ENCODE measurements at regions not wholly inside any gene's neighbourhood (a gene's known extent, or its start where the extent isn't known, plus 50 kb on each side); places are given as distances from the start of the nearest gene placed in this dataset.

DNA sequence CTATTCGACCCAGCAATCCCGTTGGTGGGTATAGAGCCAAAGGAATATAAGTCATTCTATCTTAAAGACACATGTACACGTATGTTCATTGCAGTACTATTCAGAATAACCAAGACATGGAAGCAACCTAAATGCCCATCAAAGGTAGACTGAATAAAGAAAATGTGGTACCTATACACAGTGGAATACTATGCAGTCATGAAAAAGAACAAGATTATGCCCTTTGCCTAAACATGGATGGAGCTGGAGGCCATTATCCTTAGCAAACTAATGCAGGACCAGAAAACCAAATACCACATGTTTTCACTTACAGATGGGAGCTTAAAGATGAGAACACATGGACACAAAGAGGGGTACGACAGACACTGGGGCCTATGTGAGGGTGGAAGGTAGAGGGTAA, 845.3 kb downstream of the TYW1 start:
- intact Hi-C loops (cut with micrococcal nuclease) = no loop called here
- no peaks in the 10 kb centered on the region for H3K4me1 ChIP-seq (ENCODE audit: control insufficient read depth, insufficient read depth, low read length)
- H3K4me3 ChIP-seq (ENCODE audit: low read length) = no peak overlapping the region
- H3K9me3 ChIP-seq (ENCODE audit: control insufficient read depth, insufficient read depth, low read length) = peaks cover 3% of the 10 kb centered on the region
- no peaks in the 10 kb centered on the region for H3K36me3 ChIP-seq (ENCODE audit: control insufficient read depth, insufficient read depth, low read length)
- Mint-ChIP-seq H3K27ac (no peak overlapping the region), H3K4me3 (no peak overlapping the region), H3K36me3 (no peaks in the 10 kb centered on the region), H3K9me3 (peaks cover 3 to 7% of the 10 kb centered on the region in 2 donors), H3K4me1 (no peaks in the 10 kb centered on the region), H3K27me3 (ENCODE audit: low read depth in 2 of 2) (no peaks in the 10 kb centered on the region)
- no peaks in the 10 kb centered on the region for H3K27me3 ChIP-seq (ENCODE audit: control insufficient read depth, insufficient read depth, low read length)
- TF ChIP-seq CTCF (IDR thresholded peaks at IDR 0.05) = no peak
- ATAC-seq = no peak
- H3K27ac ChIP-seq (ENCODE audit: low read length) = no peak overlapping the region
- WGBS (ENCODE audit: insufficient coverage) = 89% methylated on average over 4 of the region's 4 CpGs
- no peak for DNase-seq

GRCh38 chr7:67842571-67842970, 845.9 kb downstream of the TYW1 start:
- Mint-ChIP-seq H3K4me1 (no peaks in the 10 kb centered on the region), H3K27ac (no peak overlapping the region), H3K9me3 (peaks cover 5 to 7% of the 10 kb centered on the region in 2 donors), H3K36me3 (no peaks in the 10 kb centered on the region), H3K27me3 (ENCODE audit: low read depth in 2 of 2) (no peaks in the 10 kb centered on the region), H3K4me3 (no peak overlapping the region)
- Histone ChIP-seq H3K27ac (ENCODE audit: low read length) (no peak overlapping the region), H3K36me3 (ENCODE audit: control insufficient read depth, insufficient read depth, low read length) (no peaks in the 10 kb centered on the region), H3K27me3 (ENCODE audit: control insufficient read depth, insufficient read depth, low read length) (no peaks in the 10 kb centered on the region), H3K9me3 (ENCODE audit: control insufficient read depth, insufficient read depth, low read length) (peaks cover 3% of the 10 kb centered on the region), H3K4me3 (ENCODE audit: low read length) (no peak overlapping the region), H3K4me1 (ENCODE audit: control insufficient read depth, insufficient read depth, low read length) (no peaks in the 10 kb centered on the region)
- no peak for TF ChIP-seq CTCF (IDR thresholded peaks at IDR 0.05)
- DNase-seq (no peak), ATAC-seq (no peak)
- 74% methylated on average over 4 of the region's 4 CpGs for WGBS (ENCODE audit: insufficient coverage)
- intact Hi-C loops (cut with micrococcal nuclease) = no loop called here

DNA sequence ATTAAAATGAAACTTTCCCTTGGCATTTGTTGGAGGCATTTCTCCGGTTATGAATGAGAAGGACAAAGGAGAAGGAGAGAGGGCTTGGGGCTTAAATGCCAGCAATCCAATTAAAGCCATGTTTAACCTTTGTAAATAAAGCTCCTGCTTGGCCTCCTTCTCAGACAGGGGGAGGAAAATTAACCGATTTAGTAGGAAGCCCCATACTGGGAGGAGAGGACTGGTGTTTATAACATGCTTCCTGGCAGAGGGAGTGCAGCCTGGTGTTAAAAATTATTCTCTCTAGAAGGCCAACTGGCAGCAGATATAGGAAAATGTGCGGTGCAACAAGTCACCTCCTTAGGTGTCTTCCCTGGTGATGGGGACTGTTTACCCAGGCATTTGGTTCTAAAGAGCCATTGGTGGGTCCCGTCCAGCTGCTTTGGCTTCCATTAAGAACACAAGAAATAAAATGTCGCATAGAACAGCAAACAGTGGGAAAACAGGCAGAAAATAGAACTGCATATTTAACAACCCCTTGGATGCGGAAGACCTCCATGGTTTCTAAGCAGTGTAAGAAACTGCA, 846.5 kb downstream of the TYW1 start:
- Mint-ChIP-seq H3K9me3 (peaks cover 6 to 7% of the 10 kb centered on the region in 2 donors), H3K4me3 (no peak overlapping the region), H3K4me1 (no peaks in the 10 kb centered on the region), H3K27ac (no peak overlapping the region), H3K36me3 (no peaks in the 10 kb centered on the region), H3K27me3 (ENCODE audit: low read depth in 2 of 2) (no peaks in the 10 kb centered on the region)
- DNase-seq = no peak
- Histone ChIP-seq H3K27ac (ENCODE audit: low read length) (no peak overlapping the region), H3K4me1 (ENCODE audit: control insufficient read depth, insufficient read depth, low read length) (no peaks in the 10 kb centered on the region), H3K27me3 (ENCODE audit: control insufficient read depth, insufficient read depth, low read length) (no peaks in the 10 kb centered on the region), H3K36me3 (ENCODE audit: control insufficient read depth, insufficient read depth, low read length) (no peaks in the 10 kb centered on the region), H3K9me3 (ENCODE audit: control insufficient read depth, insufficient read depth, low read length) (peaks cover 3% of the 10 kb centered on the region), H3K4me3 (ENCODE audit: low read length) (no peak overlapping the region)
- no peak for TF ChIP-seq CTCF (IDR thresholded peaks at IDR 0.05)
- intact Hi-C loops (cut with micrococcal nuclease) = no loop called here
- WGBS (ENCODE audit: insufficient coverage) = 78% methylated on average over 6 of the region's 6 CpGs
- no peak for ATAC-seq

- 84% methylated on average over 4 of the region's 4 CpGs for WGBS (ENCODE audit: insufficient coverage)
- H3K4me1 Mint-ChIP-seq = no peaks in the 10 kb centered on the region
- no peak for TF ChIP-seq CTCF (IDR thresholded peaks at IDR 0.05)
These were observed 847.0 kb downstream of the TYW1 start for GRCh38 chr7:67843615-67844014.

More at GRCh38 chr7:67843615-67844014, 847.0 kb downstream of the TYW1 start:
- Mint-ChIP-seq H3K4me3 (no peak overlapping the region), H3K27me3 (ENCODE audit: low read depth in 2 of 2) (no peaks in the 10 kb centered on the region), H3K27ac (no peak overlapping the region), H3K9me3 (peaks cover 4 to 8% of the 10 kb centered on the region in 2 donors), H3K36me3 (no peaks in the 10 kb centered on the region)
- no peaks in the 10 kb centered on the region for H3K27me3 ChIP-seq (ENCODE audit: control insufficient read depth, insufficient read depth, low read length)
- no peak overlapping the region for H3K27ac ChIP-seq (ENCODE audit: low read length)
- DNase-seq (no peak), ATAC-seq (no peak)
- no peak overlapping the region for H3K4me3 ChIP-seq (ENCODE audit: low read length)
- intact Hi-C loops (cut with micrococcal nuclease) = no loop called here
- no peaks in the 10 kb centered on the region for H3K36me3 ChIP-seq (ENCODE audit: control insufficient read depth, insufficient read depth, low read length)
- no peaks in the 10 kb centered on the region for H3K4me1 ChIP-seq (ENCODE audit: control insufficient read depth, insufficient read depth, low read length)
- peaks cover 3% of the 10 kb centered on the region for H3K9me3 ChIP-seq (ENCODE audit: control insufficient read depth, insufficient read depth, low read length)

Data from natural killer cell (primary cell).